Progenitor cell of endocrine pancreas (in vitro differentiated cells): ENCODE measurements at regions not wholly inside any gene's neighbourhood (a gene's known extent, or its start where the extent isn't known, plus 50 kb on each side); places are given as distances from the start of the nearest gene placed in this dataset.

Experiments used
- DNase-seq: peaks from one replicate; pipeline ENCODE4 v3.0.0; 2021; ENCODE audit warnings: low spot score; ENCODE audit not compliant: unreplicated experiment
- H3K27ac Mint-ChIP-seq: 2 replicates; pipeline ENCODE4 v1.8.0; 2021; ENCODE audit warnings: mild to moderate bottlenecking, moderate library complexity, mixed read lengths
- H3K27me3 Mint-ChIP-seq: 2 replicates; pipeline ENCODE4 v1.8.0; 2021; ENCODE audit warnings: mixed read lengths
- H3K36me3 Mint-ChIP-seq: 2 replicates; pipeline ENCODE4 v1.8.0; 2022; ENCODE audit warnings: mixed read lengths; ENCODE audit not compliant: insufficient read depth
- H3K4me1 Mint-ChIP-seq: 2 replicates; pipeline ENCODE4 v1.8.0; 2021; ENCODE audit warnings: low read depth, mixed read lengths
- H3K4me3 Mint-ChIP-seq: 2 replicates; pipeline ENCODE4 v1.8.0; 2021; ENCODE audit warnings: low read depth, mild to moderate bottlenecking, moderate library complexity, mixed read lengths
- H3K9me3 Mint-ChIP-seq: 2 replicates; pipeline ENCODE4 v1.8.0; 2021; ENCODE audit warnings: low read depth, mixed read lengths
- CTCF ChIP-seq: fragments of 200-600 bp; sonication (generic); IDR thresholded peaks from one replicate; pipeline ENCODE4 v1.5.0; 2021; ENCODE audit warnings: antibody characterized with exemption, mild to moderate bottlenecking; ENCODE audit not compliant: unreplicated experiment

- H3K4me1 Mint-ChIP-seq, result peaks cover 20% of the 10 kb centered on the region
- no peaks in the 10 kb centered on the region for H3K9me3 Mint-ChIP-seq
- no peak overlapping the region for H3K27ac Mint-ChIP-seq
- no peak overlapping the region for H3K4me3 Mint-ChIP-seq
- TF ChIP-seq CTCF, result no peak
- no peak for DNase-seq
- H3K36me3 Mint-ChIP-seq, result no peaks in the 10 kb centered on the region
- H3K27me3 Mint-ChIP-seq, result peaks cover 40% of the 10 kb centered on the region
These were observed 219.9 kb upstream of the TMEM161B start for GRCh38 chr5:88488561-88488960.

- H3K36me3 Mint-ChIP-seq, result no peaks in the 10 kb centered on the region
- no peak overlapping the region for H3K27ac Mint-ChIP-seq
- peaks cover 40% of the 10 kb centered on the region for H3K27me3 Mint-ChIP-seq
- no peak for TF ChIP-seq CTCF
- H3K4me3 Mint-ChIP-seq, result no peak overlapping the region
- no peaks in the 10 kb centered on the region for H3K9me3 Mint-ChIP-seq
- H3K4me1 Mint-ChIP-seq, result peaks cover 24% of the 10 kb centered on the region
- no peak for DNase-seq
These were observed 219.5 kb upstream of the TMEM161B start for GRCh38 chr5:88488130-88488529.

- Mint-ChIP-seq H3K4me3 (no peak overlapping the region), H3K27ac (no peak overlapping the region), H3K27me3 (peaks cover 36% of the 10 kb centered on the region), H3K4me1 (peaks cover 27% of the 10 kb centered on the region), H3K9me3 (no peaks in the 10 kb centered on the region), H3K36me3 (no peaks in the 10 kb centered on the region)
- TF ChIP-seq CTCF, result no peak
- DNase-seq, result no peak
These were observed 218.4 kb upstream of the TMEM161B start for GRCh38 chr5:88487066-88487465.

- no peak for TF ChIP-seq CTCF
- H3K27me3 Mint-ChIP-seq, result peaks cover 34% of the 10 kb centered on the region
- H3K4me3 Mint-ChIP-seq, result no peak overlapping the region
- H3K4me1 Mint-ChIP-seq, result peaks cover 27% of the 10 kb centered on the region
- H3K27ac Mint-ChIP-seq, result no peak overlapping the region
- no peaks in the 10 kb centered on the region for H3K9me3 Mint-ChIP-seq
- H3K36me3 Mint-ChIP-seq, result no peaks in the 10 kb centered on the region
- no peak for DNase-seq
These were observed 217.8 kb upstream of the TMEM161B start for GRCh38 chr5:88486431-88486830.

- H3K27me3 Mint-ChIP-seq, result peaks cover 30% of the 10 kb centered on the region
- no peak for TF ChIP-seq CTCF
- H3K36me3 Mint-ChIP-seq, result no peaks in the 10 kb centered on the region
- no peak overlapping the region for H3K27ac Mint-ChIP-seq
- no peak overlapping the region for H3K4me3 Mint-ChIP-seq
- peaks cover 32% of the 10 kb centered on the region for H3K4me1 Mint-ChIP-seq
- no peaks in the 10 kb centered on the region for H3K9me3 Mint-ChIP-seq
- DNase-seq, result no peak
These were observed 216.9 kb upstream of the TMEM161B start for GRCh38 chr5:88485531-88485930.
